IPS-NIHi7 (cell line): ENCODE measurements at regions not wholly inside any gene's neighbourhood (a gene's known extent, or its start where the extent isn't known, plus 50 kb on each side); places are given as distances from the start of the nearest gene placed in this dataset.

Experiments
- DNase-seq: peaks from one replicate; pipeline ENCODE4 v3.0.0; 2012; ENCODE audit warnings: mixed read lengths; ENCODE audit errors: extremely low spot score

- no peak for DNase-seq
Observed at GRCh38 chr21:16900685-16901084, 612.2 kb upstream of the CXADR start.

GRCh38 chr21:16908077-16908476 lies 604.8 kb upstream of the CXADR start:
- DNase-seq: no peak

GRCh38 chr21:16910435-16911165 lies 602.2 kb upstream of the CXADR start:
- no peak for DNase-seq

- no peak for DNase-seq
Observed at GRCh38 chr21:16911166-16911607, 601.7 kb upstream of the CXADR start.

GRCh38 chr21:16912075-16912474 lies 600.8 kb upstream of the CXADR start:
- no peak for DNase-seq

GRCh38 chr21:16913010-16913409 lies 599.8 kb upstream of the CXADR start:
- peak; percentile 40 for DNase-seq

- no peak for DNase-seq
Observed at GRCh38 chr21:16928439-16928838, 584.4 kb upstream of the CXADR start.

- no peak for DNase-seq
Observed at GRCh38 chr21:16932314-16932713, 580.5 kb upstream of the CXADR start.

- peak; percentile 53 for DNase-seq
Observed at GRCh38 chr21:16942703-16943102, 570.1 kb upstream of the CXADR start.

- DNase-seq: no peak
Observed at GRCh38 chr21:16943231-16943630, 569.6 kb upstream of the CXADR start.

- DNase-seq: no peak
Observed at GRCh38 chr21:16945580-16945979, 567.3 kb upstream of the CXADR start.

GRCh38 chr21:16956824-16957223 lies 556.0 kb upstream of the CXADR start:
- DNase-seq: no peak

GRCh38 chr21:16965424-16965823 lies 547.4 kb upstream of the CXADR start:
- no peak for DNase-seq

GRCh38 chr21:16968436-16968835 lies 544.4 kb upstream of the CXADR start:
- no peak for DNase-seq

- DNase-seq: no peak
Observed at GRCh38 chr21:16969636-16970035, 543.2 kb upstream of the CXADR start.

GRCh38 chr21:16974060-16974459 lies 538.8 kb upstream of the CXADR start:
- no peak for DNase-seq

- DNase-seq: no peak
Observed at GRCh38 chr21:16976193-16976592, 536.6 kb upstream of the CXADR start.

- DNase-seq: no peak
Observed at GRCh38 chr21:16978309-16978895, 534.4 kb upstream of the CXADR start.

GRCh38 chr21:16979574-16979973 lies 533.3 kb upstream of the CXADR start:
- no peak for DNase-seq

- DNase-seq: no peak
Observed at GRCh38 chr21:16983420-16983819, 529.4 kb upstream of the CXADR start.

GRCh38 chr21:16992448-16992847 lies 520.4 kb upstream of the CXADR start:
- DNase-seq: peak; percentile 11

- no peak for DNase-seq
Observed at GRCh38 chr21:16993416-16994038, 519.3 kb upstream of the CXADR start.

GRCh38 chr21:17002594-17003257 lies 510.1 kb upstream of the CXADR start:
- no peak for DNase-seq
